IMR-90 (cell line): ENCODE measurements at regions not wholly inside any gene's neighbourhood (a gene's known extent, or its start where the extent isn't known, plus 50 kb on each side); places are given as distances from the start of the nearest gene placed in this dataset.

Experiments
- CEBPB ChIP-seq: IDR thresholded peaks from 2 replicates; pipeline ENCODE4 v1.6.1; 2012; ENCODE audit warnings: low read depth, low read length, improper control_type of control experiment
- MAZ ChIP-seq: IDR thresholded peaks from 2 replicates; pipeline ENCODE4 v1.6.1; 2012; ENCODE audit warnings: low read depth, mild to moderate bottlenecking, low read length, improper control_type of control experiment, moderate library complexity, borderline replicate concordance
- MXI1 ChIP-seq: IDR thresholded peaks from 2 replicates; pipeline ENCODE4 v1.6.1; 2012; ENCODE audit warnings: low read depth, mild to moderate bottlenecking, low read length, moderate library complexity, borderline replicate concordance
- NFE2L2 ChIP-seq: fragments of 150-350 bp; IDR thresholded peaks from 2 replicates; pipeline ENCODE4 v1.6.1; 2016; ENCODE audit warnings: low read depth, mild to moderate bottlenecking, low read length
- POLR2A ChIP-seq: IDR thresholded peaks from 2 replicates; pipeline ENCODE4 v1.6.1; 2012; ENCODE audit warnings: mild to moderate bottlenecking, low read depth, low read length
- RCOR1 ChIP-seq: IDR thresholded peaks from 2 replicates; pipeline ENCODE4 v1.6.1; 2012; ENCODE audit warnings: mild to moderate bottlenecking, low read length, improper control_type of control experiment; ENCODE audit not compliant: insufficient replicate concordance
- TF ChIP-seq, protein P1 (sequence below): conservative IDR thresholded peaks from 2 replicates; pipeline ENCODE4 v1.5.1; 2012; ENCODE audit warnings: mild to moderate bottlenecking, low read depth, low read length, improper control_type of control experiment
- TF ChIP-seq, protein P2 (sequence below): fragments of 150-350 bp; IDR thresholded peaks from 2 replicates; pipeline ENCODE4 v1.6.1; 2017; ENCODE audit warnings: mild to moderate bottlenecking, antibody characterized with exemption, low read length, low read depth

DNA sequence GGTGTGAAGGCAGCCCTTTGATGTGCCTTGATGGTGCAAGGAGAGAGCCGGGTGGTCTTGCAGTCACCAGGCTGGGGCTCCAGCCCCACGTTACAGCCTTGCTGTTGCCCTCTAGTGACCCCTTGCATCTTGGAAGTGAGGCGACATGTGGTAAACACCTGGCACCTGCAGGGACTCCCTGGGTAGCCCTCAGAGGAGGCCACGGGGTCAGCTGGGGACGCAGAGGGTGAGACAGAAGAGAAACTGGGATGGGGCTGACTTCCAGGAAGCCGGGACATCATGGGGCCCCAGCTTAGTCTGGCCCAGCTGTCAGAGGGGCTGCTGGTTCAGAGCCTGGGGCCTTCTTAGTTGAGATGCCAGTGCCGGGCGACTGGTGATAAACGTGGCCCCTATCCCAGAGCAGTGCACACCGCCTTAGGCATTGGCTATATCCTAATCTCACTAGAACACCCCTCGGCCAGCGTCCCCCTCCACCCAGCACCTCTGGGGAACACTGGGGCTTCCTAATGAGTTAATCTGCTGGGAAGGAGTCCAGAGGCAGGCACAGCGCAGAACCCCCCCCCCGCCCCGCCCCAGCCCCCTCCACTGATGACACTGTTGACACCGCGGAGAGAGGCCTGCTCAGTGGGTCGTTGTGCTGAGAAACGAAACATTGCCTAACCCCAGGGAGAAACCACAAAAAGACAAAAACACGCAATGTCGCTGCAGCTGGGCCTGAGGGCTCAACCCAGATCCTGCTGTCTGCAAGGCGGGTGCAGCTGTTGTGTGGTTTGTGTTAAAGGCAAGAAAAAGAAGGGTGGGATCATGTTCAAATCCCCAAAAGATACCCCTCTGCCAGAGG is 60.5 kb upstream of the KLF13 start:
- TF ChIP-seq POLR2A = no peak
- TF ChIP-seq, protein P1, sequence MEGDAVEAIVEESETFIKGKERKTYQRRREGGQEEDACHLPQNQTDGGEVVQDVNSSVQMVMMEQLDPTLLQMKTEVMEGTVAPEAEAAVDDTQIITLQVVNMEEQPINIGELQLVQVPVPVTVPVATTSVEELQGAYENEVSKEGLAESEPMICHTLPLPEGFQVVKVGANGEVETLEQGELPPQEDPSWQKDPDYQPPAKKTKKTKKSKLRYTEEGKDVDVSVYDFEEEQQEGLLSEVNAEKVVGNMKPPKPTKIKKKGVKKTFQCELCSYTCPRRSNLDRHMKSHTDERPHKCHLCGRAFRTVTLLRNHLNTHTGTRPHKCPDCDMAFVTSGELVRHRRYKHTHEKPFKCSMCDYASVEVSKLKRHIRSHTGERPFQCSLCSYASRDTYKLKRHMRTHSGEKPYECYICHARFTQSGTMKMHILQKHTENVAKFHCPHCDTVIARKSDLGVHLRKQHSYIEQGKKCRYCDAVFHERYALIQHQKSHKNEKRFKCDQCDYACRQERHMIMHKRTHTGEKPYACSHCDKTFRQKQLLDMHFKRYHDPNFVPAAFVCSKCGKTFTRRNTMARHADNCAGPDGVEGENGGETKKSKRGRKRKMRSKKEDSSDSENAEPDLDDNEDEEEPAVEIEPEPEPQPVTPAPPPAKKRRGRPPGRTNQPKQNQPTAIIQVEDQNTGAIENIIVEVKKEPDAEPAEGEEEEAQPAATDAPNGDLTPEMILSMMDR = no peak
- TF ChIP-seq RCOR1 = no peak
- no peak for TF ChIP-seq MXI1
- no peak for TF ChIP-seq MAZ
- TF ChIP-seq, protein P2, sequence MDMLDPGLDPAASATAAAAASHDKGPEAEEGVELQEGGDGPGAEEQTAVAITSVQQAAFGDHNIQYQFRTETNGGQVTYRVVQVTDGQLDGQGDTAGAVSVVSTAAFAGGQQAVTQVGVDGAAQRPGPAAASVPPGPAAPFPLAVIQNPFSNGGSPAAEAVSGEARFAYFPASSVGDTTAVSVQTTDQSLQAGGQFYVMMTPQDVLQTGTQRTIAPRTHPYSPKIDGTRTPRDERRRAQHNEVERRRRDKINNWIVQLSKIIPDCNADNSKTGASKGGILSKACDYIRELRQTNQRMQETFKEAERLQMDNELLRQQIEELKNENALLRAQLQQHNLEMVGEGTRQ = no peak
- no peak for TF ChIP-seq CEBPB
- no peak for TF ChIP-seq NFE2L2
